HG02678 (cell line): ENCODE measurements at regions not wholly inside any gene's neighbourhood (a gene's known extent, or its start where the extent isn't known, plus 50 kb on each side); places are given as distances from the start of the nearest gene placed in this dataset.

Experiments
- ATAC-seq: cut with Tn5 transposase; IDR thresholded peaks from one replicate; pipeline ENCODE4 v1.9.1; 2021; ENCODE audit warnings: mild to moderate bottlenecking, moderate library complexity; ENCODE audit not compliant: unreplicated experiment

- no peak for ATAC-seq
These were observed 375.2 kb downstream of the BRD1 start for GRCh38 chr22:49452362-49452946.

GRCh38 chr22:49451070-49451840, 376.4 kb downstream of the BRD1 start:
- no peak for ATAC-seq

GRCh38 chr22:49450498-49450897, 377.2 kb downstream of the BRD1 start:
- no peak for ATAC-seq

GRCh38 chr22:49449811-49450446, 377.7 kb downstream of the BRD1 start:
- ATAC-seq = no peak

GRCh38 chr22:49449377-49449776, 378.3 kb downstream of the BRD1 start:
- no peak for ATAC-seq

GRCh38 chr22:49448526-49448925, 379.1 kb downstream of the BRD1 start:
- no peak for ATAC-seq

GRCh38 chr22:49447837-49448236, 379.8 kb downstream of the BRD1 start:
- ATAC-seq = no peak

GRCh38 chr22:49446759-49447710, 380.6 kb downstream of the BRD1 start:
- no peak for ATAC-seq

GRCh38 chr22:49446145-49446758, 381.4 kb downstream of the BRD1 start:
- no peak for ATAC-seq

- no peak for ATAC-seq
These were observed 382.9 kb downstream of the BRD1 start for GRCh38 chr22:49444781-49445180.

GRCh38 chr22:49440931-49441330, 386.7 kb downstream of the BRD1 start:
- no peak for ATAC-seq

GRCh38 chr22:49439373-49439772, 388.3 kb downstream of the BRD1 start:
- ATAC-seq = no peak

- no peak for ATAC-seq
These were observed 389.7 kb downstream of the BRD1 start for GRCh38 chr22:49437956-49438355.

GRCh38 chr22:49437356-49437755, 390.3 kb downstream of the BRD1 start:
- ATAC-seq = no peak

GRCh38 chr22:49436056-49436455, 391.6 kb downstream of the BRD1 start:
- ATAC-seq = no peak

- ATAC-seq = no peak
These were observed 392.1 kb downstream of the BRD1 start for GRCh38 chr22:49435596-49435995.

GRCh38 chr22:49433717-49434611, 393.7 kb downstream of the BRD1 start:
- ATAC-seq = no peak

GRCh38 chr22:49432897-49433443, 394.7 kb downstream of the BRD1 start:
- no peak for ATAC-seq

- ATAC-seq = no peak
These were observed 395.3 kb downstream of the BRD1 start for GRCh38 chr22:49432211-49432896.
